Frontal cortex (tissue), 3 donors: ENCODE measurements at regions not wholly inside any gene's neighbourhood (a gene's known extent, or its start where the extent isn't known, plus 50 kb on each side); places are given as distances from the start of the nearest gene placed in this dataset.
A peak's percentile ranks its signal among the peaks of the same experiment; 100 is the strongest.

Experiments used
- DNase-seq, 2 donors: peaks; one replicate each; pipeline ENCODE4 v3.0.0; 2012; ENCODE audit warnings: low spot score in 2 of 2
- FAIRE-seq: peaks from 2 replicates; lab custom pipeline; 2012; peaks lifted over from hg19 to GRCh38; lab: Jason Lieb, UNC
- donor health status: control.
- donor health status: control.
- donor health status: control.

DNA sequence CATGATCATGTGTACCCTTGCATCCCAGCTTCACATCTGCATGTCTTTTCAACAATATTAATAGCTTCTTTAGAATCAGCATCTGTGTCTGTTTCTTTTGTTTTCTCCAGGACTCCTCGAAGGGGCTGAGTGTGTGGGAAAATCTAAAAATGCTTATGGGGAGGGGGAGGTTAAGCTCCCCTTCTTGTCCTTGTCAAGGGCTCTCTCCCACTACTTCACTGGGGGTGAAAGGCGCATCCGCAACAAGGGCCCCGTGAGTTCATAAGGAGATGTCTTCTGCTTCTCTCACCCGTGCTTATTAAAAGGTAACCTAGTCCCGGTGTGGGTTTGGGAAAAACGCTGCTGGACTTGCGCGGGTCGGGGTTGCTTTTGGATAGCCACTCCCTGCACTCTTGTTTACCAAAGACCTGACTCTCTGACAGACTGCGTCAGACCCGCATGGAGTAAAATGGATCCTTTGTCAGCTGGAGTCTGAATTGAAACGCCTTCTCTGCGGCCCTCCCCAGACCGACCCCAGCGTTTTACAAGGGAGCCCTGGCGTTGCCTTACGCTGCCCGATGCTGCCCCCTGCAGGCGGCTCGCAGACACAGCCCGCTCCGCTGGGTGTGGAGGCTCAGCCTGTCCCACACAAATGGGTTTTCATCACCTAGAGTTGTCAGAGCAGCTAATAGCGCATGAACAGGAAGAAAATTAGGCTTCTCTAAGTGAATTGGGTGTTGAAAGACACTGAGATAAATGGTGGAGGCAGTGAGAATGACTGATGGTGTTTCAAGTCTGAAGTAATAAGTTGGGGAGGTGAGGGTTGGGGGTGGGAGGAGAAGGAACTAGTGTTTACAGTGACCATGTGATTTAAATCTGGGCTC, 53.8 kb downstream of the IER5 start:
- FAIRE-seq (no peak), DNase-seq (peak; percentile 61 to 81)

DNA sequence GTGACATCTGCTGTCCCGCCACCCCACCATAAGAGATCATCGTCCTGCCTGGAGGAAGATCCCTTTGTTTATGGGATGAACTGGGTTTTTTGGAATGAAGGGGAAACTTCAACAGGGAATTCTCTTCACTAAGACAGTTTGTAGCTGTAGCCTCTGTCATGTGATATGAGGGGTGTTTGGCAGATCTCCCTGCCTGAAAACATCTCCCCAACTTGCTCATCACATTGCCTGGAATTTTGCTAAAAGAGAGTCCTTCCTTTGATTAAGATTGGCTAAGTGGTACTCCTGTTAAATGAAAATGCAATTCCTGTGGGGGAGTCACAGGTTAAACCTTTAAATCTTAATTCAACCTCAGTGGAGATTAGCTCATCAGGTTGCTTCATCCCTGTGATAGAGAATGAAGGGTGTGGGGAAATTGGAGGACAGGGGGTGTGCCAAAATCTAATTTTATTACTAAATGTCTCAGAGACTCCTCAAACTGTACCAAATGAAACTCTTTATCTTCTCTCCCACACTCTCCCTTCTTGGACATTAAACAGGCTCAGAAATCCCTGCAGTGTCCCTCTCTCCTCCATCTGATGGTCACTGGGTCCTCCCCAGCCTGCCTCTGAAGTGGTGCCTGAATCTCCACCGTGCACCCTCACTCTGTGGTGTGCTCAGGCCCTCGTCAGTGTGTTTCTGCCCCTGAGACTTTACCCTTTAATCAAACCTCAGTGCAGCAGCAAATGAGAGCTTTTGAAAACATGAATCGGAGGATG, 54.8 kb downstream of the IER5 start:
- FAIRE-seq (no peak), DNase-seq (no peak)

DNA sequence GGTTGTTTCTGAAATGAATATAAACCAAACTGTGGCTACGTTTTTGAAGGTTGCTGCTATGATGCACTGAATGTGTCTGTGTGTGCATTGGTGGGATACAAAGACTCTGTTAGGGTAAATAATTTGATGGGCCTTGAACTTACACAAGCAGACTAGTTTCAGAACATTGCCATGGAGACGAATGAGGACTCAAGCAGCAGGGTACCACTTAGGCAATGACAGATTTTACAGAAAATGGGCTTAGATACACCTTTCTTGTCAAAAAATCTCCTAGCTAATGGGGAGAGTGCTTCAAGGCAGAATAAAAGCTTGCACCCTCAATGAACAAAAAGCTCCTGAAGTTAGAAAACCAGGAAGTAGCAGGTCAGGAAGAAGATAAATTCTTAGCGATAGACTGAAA, 55.7 kb downstream of the IER5 start:
- FAIRE-seq (no peak), DNase-seq (no peak)

DNA sequence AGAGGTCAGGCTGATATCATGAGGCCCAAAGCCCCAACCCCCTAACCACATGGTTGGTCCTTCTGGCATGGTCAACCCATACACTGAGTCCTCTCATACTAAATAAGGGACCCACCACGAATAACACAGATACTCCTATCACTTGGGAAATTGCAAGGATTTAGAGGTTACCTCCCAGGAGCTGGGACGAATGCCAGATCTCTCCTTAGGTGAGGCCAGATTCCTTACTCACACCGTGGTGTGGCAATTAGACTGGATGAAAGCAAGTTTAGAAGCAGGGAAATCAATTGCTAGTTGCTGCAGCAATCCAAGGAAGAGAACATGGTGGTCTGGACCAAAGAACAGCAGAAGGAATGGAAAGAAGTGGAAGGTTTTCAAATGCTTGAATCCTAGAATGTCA, 60.1 kb downstream of the IER5 start:
- no peak for DNase-seq
- no peak for FAIRE-seq

DNA sequence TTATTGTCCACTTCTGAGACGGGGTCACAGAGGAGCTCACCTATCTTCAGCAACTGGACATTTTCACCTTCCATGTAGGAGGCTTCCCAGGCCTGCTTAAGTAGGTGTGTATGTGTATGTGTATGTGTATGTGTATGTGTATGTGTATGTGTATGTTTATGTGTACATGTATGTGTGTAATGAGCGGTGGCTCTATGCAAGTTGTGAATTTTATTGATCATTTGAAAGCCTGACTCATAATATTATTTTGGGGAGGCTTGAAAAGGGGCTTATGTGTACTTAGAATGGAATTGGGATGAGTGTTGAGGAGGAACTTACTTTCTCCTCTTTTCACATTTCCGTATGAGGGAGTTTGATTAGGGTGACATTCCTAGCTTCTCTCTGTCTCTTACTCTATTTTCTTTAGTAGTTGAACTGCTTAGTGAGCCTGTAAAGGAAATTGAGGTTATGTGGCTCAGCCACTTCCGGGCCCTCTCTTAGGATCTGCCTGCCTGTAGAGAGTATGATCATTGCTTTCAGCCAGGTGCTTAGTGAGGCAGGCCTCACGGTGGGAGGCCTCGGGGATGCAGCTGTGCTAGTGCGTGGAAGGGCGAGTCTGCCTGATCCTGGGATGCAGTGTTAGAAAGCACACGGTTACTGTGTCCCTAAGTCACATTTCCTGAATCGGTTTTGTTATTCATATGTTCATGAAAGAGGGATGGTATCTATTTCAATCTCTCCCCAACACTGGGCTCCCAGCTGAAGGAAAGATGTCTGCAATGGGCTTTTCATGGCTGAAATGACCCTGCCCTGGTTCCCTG, 61.0 kb downstream of the IER5 start:
- no peak for DNase-seq
- FAIRE-seq = no peak

DNA sequence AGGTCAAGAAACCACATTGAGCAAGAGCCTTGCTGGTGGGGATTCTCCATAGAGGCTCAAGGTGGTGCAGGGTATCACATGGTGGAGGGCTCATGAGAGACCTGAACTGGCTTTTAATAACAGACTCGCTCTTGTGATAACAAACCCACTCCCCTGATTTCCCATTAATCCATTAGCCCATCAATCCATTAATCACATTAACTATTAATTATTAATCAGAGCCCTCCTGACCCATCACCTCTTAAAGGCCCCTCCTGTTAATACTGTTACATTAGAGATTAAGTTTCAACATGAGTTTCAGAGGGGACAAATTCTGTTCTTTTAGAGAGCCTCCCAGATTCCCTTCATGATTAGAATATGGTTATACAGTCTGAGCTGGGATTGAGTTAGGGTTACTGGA, 61.8 kb downstream of the IER5 start:
- FAIRE-seq (no peak), DNase-seq (no peak)

DNA sequence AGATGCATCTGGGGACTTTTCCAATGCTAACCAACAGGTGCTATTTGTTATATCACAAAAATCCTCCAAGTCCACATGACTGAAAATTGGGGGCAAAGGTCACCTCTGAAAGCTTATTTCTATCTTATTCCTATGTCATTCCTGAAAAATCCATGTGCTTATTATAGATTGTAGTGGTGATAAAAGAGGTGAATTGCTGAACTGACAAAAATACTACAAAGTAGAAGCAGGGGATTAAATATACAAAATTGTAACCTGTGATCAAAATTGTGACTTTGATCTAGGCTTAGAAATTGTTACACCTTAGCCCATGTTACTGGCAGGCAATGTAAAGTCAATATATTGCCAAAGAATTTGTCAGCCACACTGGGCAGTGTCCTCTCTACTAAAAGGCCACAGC, 62.3 kb downstream of the IER5 start:
- DNase-seq (no peak), FAIRE-seq (no peak)

DNA sequence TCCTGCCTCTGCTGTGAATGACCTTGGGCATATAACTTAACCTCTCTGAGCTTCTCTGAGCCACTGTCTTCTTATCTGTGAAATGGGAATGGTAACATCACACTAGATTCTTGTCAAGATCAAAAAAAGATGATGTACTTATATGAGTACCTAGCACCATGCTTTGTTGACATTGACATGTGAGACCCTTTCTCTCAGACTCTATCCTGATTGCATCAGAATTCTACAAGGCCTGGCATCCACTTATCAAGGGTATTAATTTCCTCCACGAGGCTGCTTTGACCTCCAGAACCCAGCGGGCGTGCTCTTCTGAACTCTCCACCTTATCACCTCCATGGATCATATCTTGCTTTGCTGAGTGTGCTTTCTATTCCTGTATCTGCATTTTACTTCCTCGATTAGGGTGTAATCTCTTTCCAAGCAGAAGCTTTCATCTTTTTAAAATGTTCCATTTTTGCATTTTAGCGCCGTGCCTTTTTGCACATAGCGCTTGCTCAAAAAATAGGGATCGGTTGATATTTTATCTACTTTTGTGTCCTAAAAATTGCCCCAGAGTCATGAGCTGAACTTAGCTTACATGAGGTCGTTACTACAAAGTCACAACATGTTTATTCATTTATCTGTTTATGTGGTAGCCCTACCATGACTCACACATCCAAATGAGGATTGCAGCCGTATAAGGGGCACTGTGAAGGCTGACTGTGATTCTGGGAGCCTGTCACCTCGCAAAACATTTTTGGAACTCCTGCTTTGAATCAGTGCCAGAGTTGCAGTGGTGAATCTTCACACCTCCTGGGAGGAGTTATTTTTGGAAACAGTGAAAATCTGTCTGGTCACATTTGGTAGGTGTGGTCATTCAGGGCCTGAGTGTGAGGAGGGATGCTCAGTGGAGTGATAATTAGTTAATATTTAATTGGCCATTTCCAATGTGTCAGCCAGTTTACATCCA, 63.2 kb downstream of the IER5 start:
- no peak for DNase-seq
- no peak for FAIRE-seq

DNA sequence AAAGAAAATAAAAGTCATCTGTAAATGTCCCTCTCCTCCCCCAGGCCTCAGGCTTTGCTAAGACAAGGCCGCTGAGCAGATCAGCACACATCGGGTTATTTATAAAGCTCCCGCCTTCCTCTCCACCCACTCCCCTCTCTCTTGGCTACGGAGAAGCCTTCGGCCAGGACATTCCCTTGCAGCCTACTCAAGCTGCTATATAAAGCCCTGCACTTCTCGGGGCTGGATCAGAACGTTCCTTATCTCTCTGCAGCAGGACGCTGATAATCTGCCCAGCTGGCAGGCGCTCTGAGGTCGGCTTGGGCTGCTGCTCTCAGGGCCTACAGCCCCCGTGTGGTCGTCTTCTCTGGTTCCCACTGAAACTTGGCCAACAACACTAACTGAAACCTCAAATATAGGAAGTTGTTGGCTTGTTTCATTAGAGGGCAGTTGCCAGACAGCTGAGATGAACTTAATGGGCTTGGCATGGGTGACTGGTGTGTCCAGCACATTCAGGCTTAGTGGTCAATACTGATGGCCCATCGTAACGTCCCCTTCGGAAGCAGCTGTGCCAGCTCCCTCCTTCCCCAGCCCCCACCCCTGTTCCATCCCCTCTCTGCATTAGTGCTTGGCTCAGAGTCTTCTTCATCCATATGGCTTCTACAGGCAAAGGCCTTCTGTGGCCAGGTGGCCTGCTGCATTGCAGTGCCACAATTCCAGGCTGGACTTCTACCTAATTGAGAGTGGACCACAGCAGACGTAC, 64.6 kb downstream of the IER5 start:
- DNase-seq (no peak), FAIRE-seq (no peak)

DNA sequence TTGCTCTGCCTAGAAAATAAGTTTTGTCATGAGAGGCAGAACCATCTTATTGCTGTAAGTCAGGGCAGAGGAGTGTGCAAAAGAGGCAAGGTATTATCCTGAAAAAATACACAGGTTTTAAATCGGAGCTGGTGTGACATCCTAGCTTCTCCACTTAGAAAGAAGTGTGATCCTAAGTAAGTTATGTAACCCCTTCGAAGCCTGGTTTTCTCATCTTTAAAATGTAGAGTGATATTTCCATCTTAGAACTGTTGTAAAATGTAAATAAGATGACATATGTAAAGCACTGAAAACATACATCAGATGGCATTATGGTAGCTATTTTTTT, 65.1 kb downstream of the IER5 start:
- FAIRE-seq (no peak), DNase-seq (no peak)

DNA sequence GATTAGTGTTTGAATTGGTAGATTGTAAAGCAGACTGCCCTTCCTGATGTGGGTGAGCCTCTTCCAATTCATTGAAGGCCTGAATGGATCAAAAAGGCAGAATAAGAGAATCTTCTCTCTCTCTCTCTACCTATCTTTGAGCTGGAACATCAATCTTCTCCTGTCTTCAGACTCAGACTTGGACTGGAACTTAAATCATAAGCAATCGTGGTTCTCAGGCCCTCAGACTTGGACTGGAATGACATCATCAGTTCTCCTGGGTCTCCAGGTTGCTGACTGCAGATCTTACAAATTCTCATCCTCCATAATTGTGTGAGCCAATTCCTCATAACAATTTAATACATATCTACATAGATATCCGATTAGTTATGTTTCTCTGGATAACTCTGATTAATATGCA, 66.8 kb downstream of the IER5 start:
- FAIRE-seq (no peak), DNase-seq (no peak)

DNA sequence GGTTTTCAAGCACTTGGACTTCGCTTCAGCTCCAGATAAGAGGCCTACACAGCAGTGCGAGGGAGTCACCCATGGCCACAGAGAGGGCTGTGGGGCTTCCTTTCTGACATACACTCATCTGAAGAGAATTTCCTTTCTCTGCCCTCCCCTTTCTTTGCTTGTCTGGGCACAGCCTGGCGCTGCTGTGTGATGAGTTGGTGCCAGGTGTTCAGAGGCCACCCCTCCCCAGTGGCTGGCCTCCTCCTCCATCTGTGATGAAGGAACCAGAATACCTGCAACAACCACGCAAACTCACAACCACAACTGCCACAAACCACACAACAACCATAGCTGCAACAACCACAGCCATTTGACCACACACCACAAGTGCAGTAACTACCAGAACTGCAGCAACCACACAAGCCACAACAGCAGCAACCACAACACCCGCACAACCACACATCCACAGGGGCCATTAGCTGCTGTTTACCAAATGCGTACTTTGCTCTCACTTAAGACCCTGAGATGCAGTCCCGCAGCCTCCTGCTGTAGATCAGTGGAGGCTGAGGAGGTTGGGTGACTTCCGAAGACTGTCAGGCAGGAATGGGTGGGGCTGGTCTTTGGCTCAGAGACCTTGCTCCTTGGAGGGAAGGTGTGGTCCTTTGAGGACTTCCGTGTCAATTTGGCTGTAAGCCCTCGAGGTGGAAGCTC, 71.1 kb downstream of the IER5 start:
- no peak for DNase-seq
- FAIRE-seq = no peak

DNA sequence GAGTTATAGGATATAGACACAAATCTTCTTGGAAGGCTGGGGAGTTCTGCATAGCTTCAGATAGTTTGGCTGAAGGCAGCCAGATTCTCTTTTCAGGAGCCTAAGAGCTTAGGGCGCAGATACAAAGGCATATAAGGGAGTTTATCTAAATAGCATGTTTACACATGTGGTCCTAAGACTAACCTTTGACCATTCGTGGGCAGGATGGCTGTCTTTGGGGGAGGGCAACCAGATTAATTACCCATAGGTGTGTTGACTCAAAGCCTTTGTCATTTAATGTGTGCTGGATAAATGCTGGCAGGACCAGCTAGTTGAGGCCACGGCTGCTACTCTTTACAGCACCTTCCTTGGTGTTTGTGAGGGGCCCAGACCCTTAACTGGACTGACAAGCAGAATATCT, 71.8 kb downstream of the IER5 start:
- FAIRE-seq (no peak), DNase-seq (no peak)

DNA sequence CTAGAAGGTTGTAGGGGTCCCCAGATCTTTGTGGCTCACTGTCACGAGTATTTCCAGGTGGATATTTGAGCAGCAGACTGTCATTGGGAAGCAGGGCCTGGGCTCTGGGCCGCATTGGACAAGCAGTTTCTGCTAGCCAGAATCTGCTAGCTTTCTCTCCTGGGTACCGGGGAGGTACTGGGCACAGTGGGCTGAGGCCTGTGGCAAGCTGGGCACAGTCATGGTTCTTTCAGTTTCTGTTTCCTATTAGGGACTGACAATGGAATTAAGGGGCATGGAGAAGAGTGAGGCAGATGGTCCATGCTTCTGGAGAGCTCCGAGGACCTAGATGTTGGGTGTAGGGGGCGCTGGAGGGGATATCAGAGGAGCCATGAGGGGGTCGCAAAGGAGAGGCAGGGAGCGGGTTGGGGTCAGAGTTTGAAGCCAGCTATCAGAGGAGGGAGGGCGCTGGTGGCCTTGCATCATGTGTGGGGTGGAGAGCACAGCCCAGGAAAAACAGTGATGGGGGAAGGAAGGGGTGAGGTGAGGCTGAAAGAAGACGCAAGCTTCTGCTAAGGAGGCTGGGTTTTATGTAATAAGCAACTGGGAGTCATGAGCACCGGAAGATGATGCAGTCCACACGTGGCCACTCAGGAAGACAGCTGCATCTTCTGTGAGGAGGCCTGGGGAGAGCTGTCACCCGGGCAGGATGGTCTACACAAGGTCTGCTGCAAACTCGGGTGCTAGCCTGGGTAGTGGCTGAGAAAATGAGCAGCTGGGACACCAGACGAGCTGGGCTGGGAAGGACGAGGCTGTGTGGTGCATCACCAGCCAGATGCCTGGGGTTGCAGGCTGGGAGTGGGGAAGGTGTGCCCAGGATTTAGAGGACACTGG, 72.7 kb downstream of the IER5 start:
- FAIRE-seq = no peak

DNA sequence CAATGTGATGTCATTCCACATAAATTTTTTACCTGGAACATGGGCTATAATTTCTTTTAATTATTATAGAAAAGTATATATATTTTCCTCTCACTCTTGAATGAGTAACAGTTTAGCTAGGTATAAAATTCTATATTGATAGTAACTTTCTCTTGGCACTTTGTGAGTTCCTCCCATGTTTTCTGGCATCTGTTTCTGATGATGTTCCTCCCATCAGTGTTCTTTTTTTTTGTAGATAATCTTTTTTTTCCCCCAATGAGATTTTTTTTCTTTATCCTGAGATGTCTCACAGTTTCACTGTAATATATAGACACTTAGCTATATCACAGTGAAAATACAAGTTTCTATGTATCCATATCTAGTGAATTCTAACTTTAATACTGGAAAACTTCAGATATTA, 75.2 kb downstream of the IER5 start:
- DNase-seq (no peak), FAIRE-seq (no peak)

More for the DNA sequence above, 72.7 kb downstream of the IER5 start:
- DNase-seq = no peak

DNA sequence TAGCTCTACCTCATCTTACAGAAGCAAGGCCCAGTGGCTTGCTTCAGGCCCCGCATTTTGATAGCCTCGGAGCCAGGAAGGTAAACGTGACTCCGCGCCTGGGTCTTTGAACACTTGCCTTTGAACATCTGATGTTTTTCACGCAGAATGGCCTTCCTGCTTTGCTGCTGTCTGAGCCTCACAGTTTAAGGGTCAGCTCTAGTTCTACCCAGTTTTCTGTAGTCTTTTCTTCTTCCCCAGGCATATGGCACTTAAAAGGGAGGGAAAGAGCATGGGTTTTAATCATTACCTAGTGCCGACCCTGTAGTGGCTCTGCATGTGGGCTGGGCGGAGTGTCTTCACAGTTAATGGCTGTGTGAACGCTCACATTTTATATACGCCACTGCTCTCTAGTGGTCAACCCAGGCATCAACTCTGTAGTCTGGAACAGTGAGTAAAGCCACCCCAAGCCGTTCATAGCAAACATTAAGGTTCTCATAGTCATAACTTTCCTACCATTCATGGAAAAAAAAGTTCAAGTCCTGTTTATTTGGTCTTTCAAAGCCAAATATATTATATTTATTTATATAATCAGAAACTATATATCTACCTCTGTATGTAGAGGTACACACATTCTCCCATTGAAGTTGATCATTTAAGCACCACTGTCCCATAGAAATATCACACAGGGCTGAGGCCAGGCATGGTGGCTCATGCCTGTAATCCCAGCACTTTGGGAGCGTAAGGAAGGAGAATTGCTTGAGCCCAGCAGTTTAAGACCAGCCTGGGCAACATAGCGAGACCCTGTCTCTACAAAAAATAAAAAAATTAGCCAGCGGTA, 78.1 kb downstream of the IER5 start:
- DNase-seq (peak in 1 of 2 donors; percentile 70), FAIRE-seq (no peak)
